GM04503 (cell line): ENCODE measurements at regions not wholly inside any gene's neighbourhood (a gene's known extent, or its start where the extent isn't known, plus 50 kb on each side); places are given as distances from the start of the nearest gene placed in this dataset.

Source experiments
- DNase-seq: peaks from one replicate; pipeline ENCODE4 v3.0.0-alpha.2; 2012; ENCODE audit warnings: low read depth

DNA sequence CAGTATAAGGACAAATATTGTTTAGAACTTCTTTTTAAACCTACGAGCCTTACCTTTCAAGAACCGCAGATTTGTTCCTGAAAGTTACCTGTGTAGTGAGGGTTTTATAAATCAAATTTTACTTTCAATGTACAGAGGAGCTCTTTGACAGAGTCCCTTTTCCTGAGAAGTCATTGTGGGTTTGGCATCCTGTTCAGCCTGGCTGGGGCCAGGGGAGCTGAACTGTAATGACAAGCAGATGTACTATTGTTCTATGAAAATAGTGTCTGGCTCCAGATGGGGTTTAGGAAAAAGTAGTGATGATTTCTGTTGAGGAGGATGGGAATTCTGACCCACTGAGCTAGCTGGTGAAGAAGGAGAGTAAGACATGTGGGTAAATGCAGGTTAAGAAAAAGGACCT lies 196.2 kb upstream of the PGRMC2 start:
- peak; percentile 39 for DNase-seq

DNA sequence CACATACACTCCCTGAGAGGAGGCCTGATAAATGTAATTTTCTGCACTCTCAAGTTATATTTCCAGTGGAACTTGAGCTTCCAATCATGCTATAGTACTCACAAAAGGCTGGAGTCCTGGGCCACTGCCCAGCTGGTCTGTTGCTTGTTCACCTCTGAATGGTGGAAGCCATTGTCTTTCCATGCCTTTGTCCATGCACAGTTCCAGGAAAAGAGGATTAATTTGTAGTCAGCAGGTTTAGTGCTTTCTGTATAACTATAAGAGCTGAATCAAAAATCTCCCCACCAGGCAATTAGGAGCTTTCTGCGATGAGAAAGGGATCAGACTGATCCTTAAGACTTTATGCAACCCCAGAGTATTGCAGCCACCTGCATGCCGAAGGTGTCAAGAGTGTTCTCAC lies 195.4 kb upstream of the PGRMC2 start:
- no peak for DNase-seq

DNA sequence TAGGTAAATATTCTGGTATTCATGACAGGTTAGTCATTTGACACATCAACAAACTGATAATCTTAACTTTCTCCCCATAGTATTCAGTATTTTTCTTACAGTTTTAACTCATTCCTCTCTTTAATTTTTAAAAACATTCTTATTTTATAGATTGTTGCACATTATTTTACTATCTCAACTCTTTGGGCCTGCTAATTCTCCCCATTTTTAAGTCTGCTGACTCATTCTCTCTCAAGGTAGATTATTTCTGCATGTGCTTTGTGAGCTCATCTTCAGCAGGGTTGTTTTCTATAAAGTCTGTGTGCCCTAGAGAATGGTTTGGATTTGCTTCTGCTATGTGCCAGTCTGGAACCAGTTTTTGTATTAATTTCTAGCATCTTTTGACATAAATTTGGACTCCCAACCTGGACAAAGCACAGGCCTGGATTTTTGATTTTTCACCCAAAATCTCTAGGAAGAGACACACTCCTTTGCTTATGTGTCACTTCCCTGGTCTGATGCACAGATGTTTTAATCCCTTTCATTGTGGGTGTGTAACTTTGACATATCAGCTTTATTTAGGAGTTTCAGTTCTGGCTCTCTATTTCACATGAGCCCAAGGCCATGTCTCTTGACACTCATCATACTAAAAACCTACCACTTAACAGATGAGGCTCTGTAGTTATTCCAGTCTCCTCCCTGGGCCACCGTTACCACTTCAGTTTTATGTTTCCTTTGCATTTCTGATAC lies 194.3 kb upstream of the PGRMC2 start:
- DNase-seq, result no peak

DNA sequence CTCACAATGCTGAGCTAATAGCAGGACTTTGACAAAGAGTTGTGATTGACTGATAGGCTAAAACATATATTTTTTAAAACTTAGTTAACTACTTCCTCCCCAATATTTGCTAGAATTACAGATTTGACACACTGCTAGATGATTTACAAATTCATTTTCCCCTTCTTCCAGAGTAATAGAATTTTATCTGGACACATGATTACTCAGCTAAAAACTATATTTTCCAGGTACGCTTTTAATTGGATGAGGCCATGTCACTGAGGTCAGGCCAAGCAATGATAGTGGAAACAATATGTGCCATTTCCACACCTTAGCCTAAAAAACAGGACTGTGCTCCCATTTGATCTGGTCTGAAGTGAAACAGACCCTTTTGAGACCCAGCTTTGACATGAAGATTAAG lies 193.3 kb upstream of the PGRMC2 start:
- DNase-seq, result no peak

DNA sequence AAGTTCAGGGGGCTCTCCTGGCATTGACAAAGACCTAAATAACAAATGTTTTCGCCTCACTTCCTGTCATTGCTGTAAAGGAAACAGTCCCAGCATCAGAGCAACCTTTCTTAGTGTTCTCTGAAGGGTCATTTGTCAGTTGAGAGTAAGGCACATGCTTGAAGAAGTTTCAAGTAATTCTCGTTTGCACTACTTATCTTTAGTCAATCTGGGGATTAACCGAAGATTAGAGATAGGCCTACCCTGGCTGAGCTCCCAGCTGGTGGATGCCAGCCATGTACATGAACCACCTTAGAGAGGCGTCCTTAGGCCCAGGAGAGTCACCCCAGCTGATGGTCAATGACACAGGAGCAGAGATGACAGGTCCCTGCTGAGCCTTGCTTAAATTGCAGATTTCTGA lies 189.9 kb upstream of the PGRMC2 start:
- DNase-seq, result no peak

DNA sequence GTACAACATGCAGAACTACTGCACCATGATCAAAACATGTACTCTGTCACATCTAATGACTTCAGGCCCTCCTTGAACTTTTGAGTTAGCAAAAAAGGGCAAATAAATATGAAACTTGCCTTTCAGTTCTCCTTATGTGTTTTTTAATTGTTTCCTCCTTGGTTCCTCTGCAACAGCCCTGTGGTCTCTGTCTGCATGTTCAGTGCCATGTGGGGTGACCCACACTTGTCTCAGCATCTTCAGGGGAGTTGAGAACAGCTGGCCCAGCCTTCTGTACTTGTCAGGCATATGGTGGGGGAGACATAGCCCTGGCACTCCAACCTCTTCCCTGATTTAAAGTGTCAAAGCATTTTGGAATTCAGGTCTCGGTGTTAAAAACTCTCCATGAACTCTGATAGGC lies 188.0 kb upstream of the PGRMC2 start:
- no peak for DNase-seq

DNA sequence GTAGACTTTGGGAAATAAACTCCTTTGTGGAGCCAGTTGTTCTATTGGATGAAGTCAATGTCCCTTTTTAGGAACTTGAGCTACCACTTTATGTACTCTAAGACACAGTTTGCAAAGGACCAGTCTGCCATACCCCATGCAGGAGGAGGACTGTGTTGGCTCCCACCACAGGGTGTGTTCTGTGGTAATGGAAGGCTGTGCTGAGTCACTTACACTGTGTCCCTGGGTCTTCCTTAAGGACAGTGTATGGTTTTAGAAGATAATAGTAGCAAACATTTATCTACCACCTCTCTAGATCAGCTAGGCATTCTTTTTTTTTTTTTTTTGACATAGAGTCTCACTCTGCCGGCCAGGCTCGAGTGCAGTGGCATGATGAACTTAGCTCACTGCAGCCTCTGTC lies 184.0 kb upstream of the PGRMC2 start:
- DNase-seq, result no peak

DNA sequence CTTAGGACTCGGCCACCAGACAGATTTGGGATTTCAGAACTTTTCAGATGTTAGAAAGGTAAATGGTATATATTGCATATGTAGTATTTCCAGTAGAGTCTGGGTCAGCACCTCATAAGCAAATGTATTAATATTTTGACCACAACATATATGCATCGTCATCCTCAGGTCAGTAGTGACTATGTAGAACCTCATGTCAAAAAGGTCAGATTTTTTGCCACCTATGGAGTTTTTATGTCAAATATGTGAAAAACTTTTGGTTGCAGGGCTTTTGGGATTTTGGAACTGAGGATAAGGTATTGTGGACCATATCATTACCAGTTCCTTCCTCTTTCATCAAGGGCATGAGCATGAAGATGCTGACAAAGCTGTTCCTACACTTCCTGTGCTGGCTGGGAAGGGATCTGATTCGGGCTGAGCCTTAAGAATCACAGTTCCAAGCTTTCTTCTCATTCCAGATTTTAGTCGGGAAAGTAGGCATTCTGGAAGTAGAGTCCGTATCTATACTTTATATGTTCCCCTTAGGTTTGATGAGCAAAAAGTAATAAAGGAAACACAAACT lies 183.0 kb upstream of the PGRMC2 start:
- DNase-seq, result no peak

DNA sequence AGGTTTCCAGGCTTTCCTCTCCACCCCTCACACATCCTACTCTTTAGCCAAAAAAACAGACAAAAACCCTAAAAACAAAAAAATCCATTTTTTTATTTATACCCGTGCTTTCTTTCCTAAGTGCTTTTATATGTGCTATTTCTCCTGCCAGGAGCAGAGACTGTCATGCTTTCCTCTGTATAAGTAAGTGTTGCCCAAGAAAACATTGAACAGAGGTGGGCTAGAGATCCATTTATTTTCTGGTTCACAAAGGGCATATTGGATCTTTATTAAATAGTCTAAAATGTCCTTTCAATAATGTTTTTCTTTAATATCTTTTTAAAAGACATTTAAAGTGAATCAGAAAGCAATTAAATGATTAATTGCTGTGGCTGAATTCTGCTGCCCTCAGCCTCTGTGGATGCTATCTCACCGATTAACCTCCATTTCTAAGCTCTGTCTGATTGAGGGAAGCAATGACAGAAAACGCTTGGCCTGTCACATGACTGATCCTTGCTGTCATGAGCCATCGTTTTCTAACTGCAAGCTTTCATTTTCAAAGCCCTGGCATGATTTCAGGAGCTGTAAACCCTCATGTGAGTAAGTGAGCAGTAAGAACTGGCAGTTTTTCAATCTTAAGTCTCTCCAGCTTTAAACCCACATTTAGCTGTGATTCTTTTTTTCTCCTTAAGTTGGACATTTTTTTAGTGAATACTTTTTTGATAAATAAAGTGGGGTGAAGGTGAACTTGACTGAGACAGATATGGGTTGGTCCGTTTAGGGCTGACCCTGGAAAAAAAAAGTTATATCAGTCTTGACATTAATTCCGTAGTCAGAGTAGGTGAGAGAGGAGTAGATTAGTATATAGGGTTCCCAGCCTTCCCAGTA lies 180.7 kb upstream of the PGRMC2 start:
- DNase-seq, result peak; percentile 91

DNA sequence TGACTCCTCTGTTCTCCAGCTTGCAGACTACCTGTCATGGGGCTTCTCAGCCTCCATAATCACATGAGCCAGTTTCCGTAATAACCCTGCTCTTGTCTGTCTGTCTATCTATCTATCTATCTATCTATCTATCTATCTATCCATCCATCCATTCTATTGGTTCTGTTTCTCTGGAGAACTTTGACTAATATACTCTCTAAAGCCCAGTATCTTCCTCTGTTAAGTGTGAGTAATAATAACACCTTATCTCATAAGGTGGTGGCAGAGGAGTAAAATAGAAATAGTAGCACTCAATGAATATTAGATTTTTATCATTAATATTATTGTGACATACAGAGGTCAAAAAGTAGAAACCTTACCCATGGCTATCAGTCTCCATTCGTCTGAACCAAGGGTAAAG lies 177.9 kb upstream of the PGRMC2 start:
- DNase-seq, result no peak

DNA sequence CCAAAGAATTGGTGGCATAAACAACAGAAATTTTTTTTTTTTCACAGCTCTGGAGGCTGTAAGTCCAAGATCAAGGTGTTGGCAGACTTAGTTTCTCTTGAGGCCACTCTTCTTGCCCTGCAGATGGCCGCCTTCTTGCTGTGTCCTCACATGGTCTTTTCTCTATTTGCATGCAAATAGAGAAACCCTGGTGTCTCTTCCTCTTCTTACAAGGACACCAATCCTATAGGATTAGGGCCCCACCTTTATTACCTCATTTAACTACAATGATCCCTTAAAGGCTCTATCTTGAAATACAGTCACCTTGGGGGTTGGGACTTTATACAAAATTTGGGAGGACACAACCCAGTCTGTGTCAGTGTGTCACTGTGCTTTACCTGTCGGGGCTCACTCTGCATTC lies 175.4 kb upstream of the PGRMC2 start:
- DNase-seq, result no peak

DNA sequence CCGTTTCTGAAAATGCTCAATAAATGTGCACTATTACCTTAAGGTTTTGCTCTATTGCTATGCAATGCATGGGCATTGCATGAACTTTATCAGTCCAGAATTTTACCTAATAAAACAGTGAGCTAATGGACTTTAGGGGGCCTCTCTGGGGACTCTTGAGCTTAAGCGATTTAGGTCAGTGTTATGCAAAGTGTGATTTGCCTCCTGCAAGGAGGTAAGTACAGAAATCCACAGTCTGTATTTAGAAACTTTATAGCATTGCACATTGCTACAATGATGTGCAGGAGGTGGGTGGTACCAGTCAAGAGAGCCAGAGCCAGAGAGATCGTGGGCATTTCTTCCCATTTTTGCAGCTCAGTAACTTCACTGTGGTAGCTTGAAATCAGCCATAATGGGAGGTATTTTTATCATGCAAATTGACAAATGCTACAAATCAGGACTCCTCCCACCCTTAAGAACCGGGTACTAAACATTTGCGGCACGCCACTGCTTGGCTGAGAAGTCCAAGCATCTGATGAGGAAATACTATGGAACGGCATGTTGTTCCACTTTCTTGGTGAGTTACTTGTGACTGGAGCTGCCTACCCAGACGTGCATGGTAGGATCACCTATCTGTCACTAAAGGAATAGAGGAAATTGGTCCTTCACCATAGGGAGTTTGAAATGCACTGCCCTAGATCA lies 174.6 kb upstream of the PGRMC2 start:
- DNase-seq, result no peak

DNA sequence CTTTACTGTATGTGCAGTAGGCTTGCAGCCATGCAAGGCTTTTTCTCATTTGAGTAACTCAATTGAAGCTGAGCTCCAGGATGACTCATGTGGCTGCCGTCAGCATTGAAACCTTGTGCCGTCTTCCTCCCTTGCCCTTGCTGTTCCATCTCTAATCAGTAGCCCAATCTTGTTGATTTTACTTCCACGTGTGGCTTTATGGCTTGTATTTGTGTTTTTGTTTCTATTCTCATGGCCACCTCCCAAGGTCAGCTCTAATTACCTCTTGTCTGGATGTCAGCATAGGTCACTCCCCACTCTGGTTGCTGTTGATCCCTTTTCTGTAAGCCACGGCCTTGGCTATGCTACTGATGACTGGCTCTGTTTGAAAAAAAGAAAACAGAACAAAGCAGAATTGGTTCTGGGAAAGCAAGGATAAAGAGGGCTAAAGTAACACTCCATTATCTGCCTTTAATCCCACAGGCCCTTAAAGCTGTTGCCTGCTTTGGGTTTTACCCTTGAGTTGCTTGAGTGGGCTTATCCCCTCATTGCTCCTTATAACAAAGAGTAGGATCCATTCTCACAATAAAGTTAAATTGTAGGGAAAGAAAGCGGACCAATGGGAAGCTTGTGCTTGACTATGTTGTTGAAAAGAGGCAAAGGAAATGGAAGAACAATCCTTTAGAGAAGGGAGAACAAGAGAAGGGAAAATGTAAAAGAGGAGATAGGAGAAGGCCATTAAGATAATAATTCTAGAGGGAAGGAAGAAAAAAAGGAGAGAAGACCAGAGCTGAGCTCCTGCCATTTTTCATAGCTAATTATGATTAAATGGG lies 173.9 kb upstream of the PGRMC2 start:
- peak; percentile 59 for DNase-seq

DNA sequence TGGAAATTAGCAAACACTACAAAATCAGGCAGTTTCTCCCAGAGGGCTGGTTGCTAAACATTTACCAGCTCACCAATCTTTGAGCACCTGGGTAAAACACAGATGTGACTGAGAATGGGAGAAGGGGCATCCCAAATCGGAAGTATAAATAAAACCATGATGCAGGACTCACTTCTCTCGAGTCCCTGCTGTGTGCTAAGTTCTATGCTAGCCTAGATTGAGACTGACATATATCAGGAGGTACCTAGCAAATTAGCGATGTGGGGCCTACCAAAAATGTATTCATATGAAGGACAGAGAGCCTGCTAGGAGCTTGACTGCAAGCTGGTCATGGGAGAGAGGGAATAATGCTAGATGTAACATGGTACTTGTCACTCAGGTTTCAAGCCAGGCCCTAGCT lies 171.9 kb upstream of the PGRMC2 start:
- DNase-seq, result no peak

DNA sequence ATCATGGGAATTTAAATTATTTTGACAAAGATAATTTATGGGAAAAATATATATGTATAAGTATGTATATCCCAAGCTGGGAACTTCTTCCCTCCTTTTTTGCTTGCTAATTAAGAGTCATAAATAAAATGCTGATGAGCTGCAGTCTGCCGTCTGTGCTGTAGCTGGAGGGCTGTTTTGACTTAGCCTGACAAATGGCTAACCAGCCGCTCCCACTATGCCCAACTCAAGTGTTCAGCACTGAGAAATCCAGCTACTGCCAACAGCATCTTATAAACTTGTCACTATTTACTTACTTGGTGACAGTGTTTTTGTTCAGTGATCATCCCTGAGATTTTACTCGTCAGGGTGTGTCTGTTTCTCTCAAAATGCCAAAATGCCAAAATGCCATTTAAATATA lies 171.2 kb upstream of the PGRMC2 start:
- DNase-seq, result no peak

DNA sequence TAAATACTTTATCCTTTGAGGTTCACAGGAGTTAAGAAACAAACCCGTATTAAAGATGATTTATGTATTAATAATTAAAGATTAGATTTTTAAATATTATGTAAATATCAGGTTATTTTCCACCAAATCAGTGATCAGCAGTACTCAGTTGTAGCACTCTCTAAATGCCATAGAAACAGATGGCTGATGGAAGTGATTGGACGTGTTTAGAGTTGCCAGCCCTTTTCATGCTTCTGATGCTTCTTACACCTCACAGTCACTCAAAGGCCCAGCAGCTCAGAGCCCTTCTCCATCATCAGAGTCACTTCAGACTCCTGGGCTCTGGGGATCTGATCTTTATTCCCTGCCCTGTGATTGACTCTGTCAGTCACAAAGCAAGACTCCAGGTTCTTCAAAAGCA lies 170.1 kb upstream of the PGRMC2 start:
- DNase-seq, result no peak

DNA sequence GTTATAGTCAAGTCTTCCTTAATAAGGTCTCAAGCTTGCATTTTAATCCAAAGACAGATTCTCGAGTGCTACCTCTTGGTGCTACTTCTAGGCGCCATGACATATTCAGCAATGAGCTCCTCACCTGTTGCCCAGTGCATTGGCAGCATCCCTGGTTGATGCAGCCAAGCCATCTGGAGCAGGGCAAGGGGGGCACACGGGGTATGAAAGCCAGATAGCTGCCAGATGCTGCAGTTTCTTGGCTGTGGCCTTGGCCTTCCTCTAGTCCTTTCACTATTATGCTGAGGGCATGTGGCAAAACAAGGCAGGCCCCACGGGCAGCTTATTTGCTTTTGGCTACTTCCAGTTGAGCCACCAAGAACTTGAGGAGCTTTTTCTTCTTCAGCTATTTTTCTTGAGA lies 168.6 kb upstream of the PGRMC2 start:
- DNase-seq, result no peak

DNA sequence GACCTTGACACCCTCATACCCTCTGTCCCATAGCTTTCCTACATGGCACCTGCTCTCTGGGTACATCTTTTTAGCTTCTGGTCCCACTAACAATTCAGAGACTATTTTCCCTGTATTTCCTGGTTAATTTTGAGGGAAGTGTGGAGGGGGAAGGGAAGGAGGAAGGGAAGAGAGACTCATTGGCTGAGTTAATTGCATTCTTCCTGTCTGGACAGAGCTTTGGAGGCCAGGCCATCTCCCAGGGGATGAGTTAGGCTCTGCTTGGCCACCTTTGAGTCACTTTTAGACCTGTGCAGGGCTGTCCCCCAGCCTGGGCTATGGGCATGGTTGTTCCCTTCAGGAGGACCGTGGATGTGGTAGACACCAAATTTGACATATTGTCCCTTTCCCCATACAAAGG lies 167.9 kb upstream of the PGRMC2 start:
- no peak for DNase-seq

DNA sequence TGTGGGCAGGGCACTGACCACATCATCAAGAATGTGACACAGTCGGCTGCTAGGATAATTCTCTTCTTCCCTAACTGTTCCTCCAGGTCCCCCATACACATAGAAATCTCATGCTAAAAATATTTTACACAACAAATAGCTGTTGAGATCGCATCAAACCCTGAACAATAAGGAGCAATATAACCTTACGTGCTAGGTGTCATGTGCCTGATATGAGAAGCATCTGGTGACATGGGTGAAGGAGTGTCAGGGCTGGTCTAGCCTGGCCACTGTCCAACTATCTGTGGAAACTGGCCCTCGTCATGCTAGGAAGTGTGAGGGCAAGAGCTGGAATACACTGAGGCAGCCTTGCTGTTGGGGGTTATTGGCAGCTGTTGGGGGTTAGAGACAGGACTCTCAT lies 167.3 kb upstream of the PGRMC2 start:
- DNase-seq, result no peak

DNA sequence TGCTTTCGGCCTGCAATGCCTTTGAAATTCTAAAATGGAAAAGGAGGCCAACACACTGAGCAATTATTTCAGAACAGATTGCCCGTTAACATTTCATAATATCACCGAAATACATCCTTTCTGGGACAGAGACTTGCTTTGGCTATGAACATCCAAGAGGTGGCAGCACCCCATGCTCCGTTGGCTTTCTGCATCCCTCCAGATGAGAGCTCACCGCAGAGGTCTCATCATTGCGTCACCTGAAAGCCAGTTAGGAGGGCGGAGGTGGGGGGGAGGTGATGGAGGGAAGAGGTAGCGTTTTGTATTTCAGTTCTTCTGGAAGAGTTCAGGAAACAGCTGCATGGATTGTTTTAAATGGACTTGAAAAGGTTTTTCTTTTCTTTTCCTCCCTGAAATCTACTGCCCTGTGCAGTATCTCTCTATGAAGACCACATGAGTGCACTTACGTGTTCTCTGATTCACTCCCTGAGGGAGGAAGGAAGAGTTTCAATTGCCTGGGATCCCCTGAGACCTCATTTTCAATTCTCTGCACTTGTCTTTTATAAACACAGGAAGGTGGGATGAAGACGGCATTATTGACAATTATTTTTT lies 166.8 kb upstream of the PGRMC2 start:
- peak; percentile 62 for DNase-seq

DNA sequence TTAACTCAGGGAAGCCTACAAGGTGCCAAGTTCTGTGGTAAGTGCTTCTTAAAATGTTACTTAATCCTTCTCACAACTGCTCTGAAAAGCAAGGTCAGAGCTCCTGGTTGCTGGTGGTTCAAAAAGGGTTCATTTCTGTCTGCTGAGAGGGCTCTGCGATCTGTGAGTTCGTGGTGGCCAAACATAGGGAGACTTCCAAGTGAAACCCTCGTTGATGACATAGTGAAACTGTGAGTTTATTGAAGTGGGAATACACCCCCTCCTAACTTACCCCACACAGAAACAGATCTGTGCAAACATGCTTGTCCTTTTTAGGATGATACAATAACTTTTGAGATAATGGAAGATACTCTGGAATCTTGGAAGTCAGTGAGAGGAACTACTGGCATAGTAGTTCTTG lies 164.8 kb upstream of the PGRMC2 start:
- DNase-seq, result no peak
